UCSD-AML1 (cell line): ENCODE measurements at regions not wholly inside any gene's neighbourhood (a gene's known extent, or its start where the extent isn't known, plus 50 kb on each side); places are given as distances from the start of the nearest gene placed in this dataset.
A peak's percentile ranks its signal among the peaks of the same experiment; 100 is the strongest.

ENCODE experiments used
- DNase-seq: peaks from one replicate; lab custom pipeline; 2025; ENCODE audit not compliant: unreplicated experiment; lab: John Stamatoyannopoulos, UW

GRCh38 chr4:179747218-179747910 is 2305.1 kb upstream of the AGA start:
- no peak for DNase-seq

- DNase-seq = no peak
Measured at GRCh38 chr4:179748837-179749236, 2306.6 kb upstream of the AGA start.

GRCh38 chr4:179750374-179750773 is 2308.1 kb upstream of the AGA start:
- DNase-seq = no peak

- no peak for DNase-seq
Measured at GRCh38 chr4:179751669-179752068, 2309.4 kb upstream of the AGA start.

- no peak for DNase-seq
Measured at GRCh38 chr4:179755322-179755721, 2313.1 kb upstream of the AGA start.

- no peak for DNase-seq
Measured at GRCh38 chr4:179757641-179758040, 2315.4 kb upstream of the AGA start.

GRCh38 chr4:179762840-179763239 is 2320.6 kb upstream of the AGA start:
- no peak for DNase-seq

GRCh38 chr4:179766938-179767337 is 2324.7 kb upstream of the AGA start:
- DNase-seq = no peak

- no peak for DNase-seq
Measured at GRCh38 chr4:179768996-179769395, 2326.8 kb upstream of the AGA start.

- DNase-seq = no peak
Measured at GRCh38 chr4:179797738-179798137, 2355.5 kb upstream of the AGA start.

- no peak for DNase-seq
Measured at GRCh38 chr4:179803857-179804256, 2361.6 kb upstream of the AGA start.

- no peak for DNase-seq
Measured at GRCh38 chr4:179804440-179804839, 2362.2 kb upstream of the AGA start.

- no peak for DNase-seq
Measured at GRCh38 chr4:179817317-179817716, 2375.1 kb upstream of the AGA start.

GRCh38 chr4:179823342-179823741 is 2381.1 kb upstream of the AGA start:
- DNase-seq = no peak

- DNase-seq = no peak
Measured at GRCh38 chr4:179831274-179831673, 2389.0 kb upstream of the AGA start.

- no peak for DNase-seq
Measured at GRCh38 chr4:179836179-179837075, 2394.2 kb upstream of the AGA start.

- DNase-seq = no peak
Measured at GRCh38 chr4:179843370-179843769, 2399.8 kb upstream of the TENM3 start.

- no peak for DNase-seq
Measured at GRCh38 chr4:179855469-179855868, 2387.7 kb upstream of the TENM3 start.

GRCh38 chr4:179858221-179858620 is 2385.0 kb upstream of the TENM3 start:
- no peak for DNase-seq

- DNase-seq = peak; percentile 56
Measured at GRCh38 chr4:179867300-179867878, 2375.8 kb upstream of the TENM3 start.

GRCh38 chr4:179871726-179872125 is 2371.5 kb upstream of the TENM3 start:
- no peak for DNase-seq

- no peak for DNase-seq
Measured at GRCh38 chr4:179872755-179873154, 2370.4 kb upstream of the TENM3 start.
